Upper lobe of right lung (tissue), 1 donor: ENCODE measurements at regions not wholly inside any gene's neighbourhood (a gene's known extent, or its start where the extent isn't known, plus 50 kb on each side); places are given as distances from the start of the nearest gene placed in this dataset.

Experiments used
- ATAC-seq: fragments of 200-7000 bp; cut with Tn5 transposase; one replicate; pipeline ENCODE4 v1.9.1; 2020; ENCODE audit warnings: mild to moderate bottlenecking, moderate library complexity
- DNase-seq: peaks from one replicate; pipeline ENCODE4 v3.0.0-alpha.2; 2020
- H3K27ac ChIP-seq: fragments of 200-600 bp; one replicate; pipeline ENCODE4 v1.8.0; 2022
- H3K27me3 ChIP-seq: fragments of 200-600 bp; one replicate; pipeline ENCODE4 v1.8.0; 2022; ENCODE audit warnings: mild to moderate bottlenecking
- H3K36me3 ChIP-seq: fragments of 200-600 bp; one replicate; pipeline ENCODE4 v1.8.0; 2022
- H3K4me1 ChIP-seq: fragments of 200-600 bp; one replicate; pipeline ENCODE4 v1.8.0; 2022
- H3K4me3 ChIP-seq: fragments of 200-600 bp; one replicate; pipeline ENCODE4 v1.8.0; 2022; ENCODE audit warnings: mild to moderate bottlenecking
- H3K9me3 ChIP-seq: fragments of 200-600 bp; one replicate; pipeline ENCODE4 v1.8.0; 2022
- intact Hi-C: fragments of 100-400 bp; cut with DNase I; formaldehyde crosslinking; loops from one replicate; pipeline ENCODE4 v1.11.0; 2022
- TF ChIP-seq, protein P1 (sequence below): fragments of 200-600 bp; IDR thresholded peaks from one replicate; pipeline ENCODE4 v1.8.0; 2022; ENCODE audit warnings: antibody characterized with exemption
- donor health status: DM: no; HTN: yes; CAD: no; lungs with severe emphysema.

DNA sequence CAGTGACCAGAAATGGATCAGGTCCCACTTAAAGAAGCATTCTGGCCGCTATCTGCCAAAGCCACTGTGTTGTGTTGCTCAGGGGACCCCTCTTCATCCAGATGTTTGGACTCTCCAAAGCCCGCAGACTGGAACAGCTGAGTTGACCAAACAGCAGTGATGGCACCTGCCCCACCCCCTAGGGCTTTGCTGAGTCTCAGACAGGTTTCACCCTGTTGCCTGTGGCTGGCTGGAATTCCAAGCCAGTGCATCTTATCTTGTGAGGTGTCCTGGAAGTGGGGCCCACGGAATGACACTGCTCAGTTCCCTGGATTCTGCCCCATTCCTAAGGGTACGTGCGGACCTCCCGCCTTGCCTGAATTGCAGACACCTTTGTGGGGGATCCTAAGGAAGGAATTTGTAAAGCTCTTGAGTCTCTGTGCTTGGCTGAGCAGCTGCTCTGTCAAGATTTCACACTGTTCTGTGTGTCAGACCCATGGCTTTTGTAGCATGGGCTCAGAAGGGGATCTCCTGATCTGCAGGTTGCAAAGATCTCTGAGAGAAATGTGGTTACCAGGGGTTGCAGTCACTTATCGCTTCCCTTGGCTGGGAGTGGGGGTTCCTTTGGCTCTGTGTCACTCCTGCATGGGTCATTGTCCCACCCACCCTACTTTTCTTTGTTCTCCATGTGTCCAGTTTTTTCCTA lies 1707.9 kb upstream of the PCDH10 start:
- DNase-seq = no peak
- TF ChIP-seq, protein P1, sequence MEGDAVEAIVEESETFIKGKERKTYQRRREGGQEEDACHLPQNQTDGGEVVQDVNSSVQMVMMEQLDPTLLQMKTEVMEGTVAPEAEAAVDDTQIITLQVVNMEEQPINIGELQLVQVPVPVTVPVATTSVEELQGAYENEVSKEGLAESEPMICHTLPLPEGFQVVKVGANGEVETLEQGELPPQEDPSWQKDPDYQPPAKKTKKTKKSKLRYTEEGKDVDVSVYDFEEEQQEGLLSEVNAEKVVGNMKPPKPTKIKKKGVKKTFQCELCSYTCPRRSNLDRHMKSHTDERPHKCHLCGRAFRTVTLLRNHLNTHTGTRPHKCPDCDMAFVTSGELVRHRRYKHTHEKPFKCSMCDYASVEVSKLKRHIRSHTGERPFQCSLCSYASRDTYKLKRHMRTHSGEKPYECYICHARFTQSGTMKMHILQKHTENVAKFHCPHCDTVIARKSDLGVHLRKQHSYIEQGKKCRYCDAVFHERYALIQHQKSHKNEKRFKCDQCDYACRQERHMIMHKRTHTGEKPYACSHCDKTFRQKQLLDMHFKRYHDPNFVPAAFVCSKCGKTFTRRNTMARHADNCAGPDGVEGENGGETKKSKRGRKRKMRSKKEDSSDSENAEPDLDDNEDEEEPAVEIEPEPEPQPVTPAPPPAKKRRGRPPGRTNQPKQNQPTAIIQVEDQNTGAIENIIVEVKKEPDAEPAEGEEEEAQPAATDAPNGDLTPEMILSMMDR = no peak
- Histone ChIP-seq H3K27me3 (no peaks in the 10 kb centered on the region), H3K9me3 (no peaks in the 10 kb centered on the region), H3K4me3 (no peak overlapping the region), H3K27ac (no peak overlapping the region), H3K36me3 (no peaks in the 10 kb centered on the region), H3K4me1 (no peaks in the 10 kb centered on the region)
- intact Hi-C loops = no loop called here
- no peak for ATAC-seq

DNA sequence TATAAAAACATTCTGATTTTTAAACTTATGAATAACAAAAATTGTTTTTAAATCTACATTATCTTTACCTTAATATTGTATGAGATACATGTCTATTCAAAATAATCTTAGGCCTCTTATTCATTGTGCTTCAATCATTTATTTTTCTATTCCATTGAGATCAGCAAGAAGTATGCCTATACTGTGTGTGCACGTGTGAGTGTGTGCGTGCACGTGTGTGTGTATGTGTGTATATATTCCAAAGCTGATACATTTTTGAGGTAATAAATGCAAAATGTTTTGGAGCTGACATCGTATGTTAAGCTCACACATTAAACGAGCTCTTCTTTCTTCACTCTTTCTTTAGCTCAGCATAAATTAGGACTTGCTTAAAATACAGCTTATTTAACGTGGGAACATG lies 1701.2 kb upstream of the PCDH10 start:
- intact Hi-C loops = no loop called here
- DNase-seq (no peak), ATAC-seq (no peak)
- Histone ChIP-seq H3K4me3 (no peak overlapping the region), H3K27ac (no peak overlapping the region), H3K36me3 (no peaks in the 10 kb centered on the region), H3K9me3 (no peaks in the 10 kb centered on the region), H3K4me1 (no peaks in the 10 kb centered on the region), H3K27me3 (no peaks in the 10 kb centered on the region)
- TF ChIP-seq, protein P1 = no peak

DNA sequence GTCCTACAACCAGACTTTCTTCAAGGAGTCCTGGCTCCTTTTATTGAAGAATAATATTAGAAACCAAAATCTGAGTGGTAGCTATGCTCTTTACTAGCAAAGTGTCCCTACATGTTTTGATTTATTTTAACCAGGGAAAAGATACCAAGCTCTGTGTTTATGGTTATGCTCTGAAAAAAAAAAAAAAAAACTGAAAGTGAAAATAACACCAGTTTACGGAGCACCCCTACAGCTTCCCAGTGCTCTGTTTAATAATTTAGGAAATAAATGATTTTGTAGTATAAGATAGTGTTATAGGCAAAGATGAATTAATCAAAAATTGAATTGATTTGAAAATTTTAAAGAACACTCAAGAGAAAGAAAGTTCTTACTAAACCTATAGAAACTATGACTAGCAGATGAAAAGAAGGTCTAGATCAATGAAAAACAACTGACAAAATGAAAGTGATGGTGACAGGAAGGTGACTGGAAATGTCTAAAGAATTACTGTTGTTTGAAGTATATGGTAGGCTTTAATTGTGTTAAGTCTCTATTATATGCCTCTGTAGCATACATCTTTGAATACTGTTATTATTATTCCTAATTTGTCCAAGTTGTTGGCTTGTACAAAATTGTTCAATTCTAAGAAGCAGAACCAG lies 1698.4 kb upstream of the PCDH10 start:
- DNase-seq (no peak), ATAC-seq (no peak)
- no peaks in the 10 kb centered on the region for H3K36me3 ChIP-seq
- H3K27ac ChIP-seq = no peak overlapping the region
- H3K4me3 ChIP-seq = no peak overlapping the region
- TF ChIP-seq, protein P1 = no peak
- H3K27me3 ChIP-seq = no peaks in the 10 kb centered on the region
- no peaks in the 10 kb centered on the region for H3K9me3 ChIP-seq
- no peaks in the 10 kb centered on the region for H3K4me1 ChIP-seq
- intact Hi-C loops = no loop called here

DNA sequence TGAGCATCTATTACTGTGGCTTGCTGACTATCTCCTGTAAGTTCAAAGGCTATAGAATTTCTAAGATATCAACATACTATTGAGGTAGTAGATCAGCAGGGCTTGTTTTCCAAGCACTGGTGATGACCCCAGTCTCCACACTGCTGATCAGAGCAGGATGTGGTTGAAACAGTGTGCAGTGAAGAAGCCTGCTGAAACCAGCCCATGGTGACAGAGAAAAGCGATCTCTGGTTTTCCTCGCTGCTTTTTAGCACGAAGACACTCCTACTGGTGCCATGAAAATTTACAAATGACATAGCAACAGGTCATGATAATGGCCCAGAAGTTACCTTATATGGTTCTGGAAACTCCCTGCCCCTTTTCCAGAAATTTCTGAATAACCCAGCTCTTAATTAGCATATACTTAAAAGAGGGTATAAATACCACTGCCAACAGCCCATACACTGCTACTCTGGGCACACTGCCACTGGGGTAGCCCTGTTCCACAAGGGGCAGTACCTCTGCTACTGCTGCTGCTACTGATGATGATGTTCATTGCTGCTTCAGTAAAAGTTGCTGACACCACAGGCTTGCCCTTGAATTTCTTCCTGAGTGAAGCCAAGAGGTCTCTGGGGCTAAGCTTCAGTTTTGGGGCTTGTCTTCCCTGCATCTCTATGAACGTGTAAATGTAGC lies 1689.5 kb upstream of the PCDH10 start:
- H3K27ac ChIP-seq = no peak overlapping the region
- TF ChIP-seq, protein P1 = no peak
- no peaks in the 10 kb centered on the region for H3K4me1 ChIP-seq
- ATAC-seq (no peak), DNase-seq (no peak)
- H3K36me3 ChIP-seq = no peaks in the 10 kb centered on the region
- no peak overlapping the region for H3K4me3 ChIP-seq
- H3K27me3 ChIP-seq = no peaks in the 10 kb centered on the region
- intact Hi-C loops = no loop called here
- H3K9me3 ChIP-seq = no peaks in the 10 kb centered on the region

DNA sequence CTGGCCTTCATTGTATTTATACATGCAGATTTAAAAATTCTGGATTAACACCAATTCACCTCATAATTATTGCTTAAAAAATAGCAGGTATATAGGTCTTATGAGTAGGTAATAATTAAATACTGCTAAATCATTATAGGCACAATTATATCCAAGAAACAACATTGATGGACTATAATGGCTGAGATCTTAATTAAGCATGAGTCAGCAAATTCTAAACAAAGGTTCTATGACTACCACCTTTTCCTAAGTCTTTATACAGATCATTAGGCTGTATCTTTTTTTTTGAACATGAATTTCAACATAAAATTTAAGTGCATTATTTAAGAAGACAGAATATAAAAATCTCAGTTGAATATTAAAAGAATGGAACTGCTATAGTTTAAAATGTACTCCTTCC lies 1678.7 kb upstream of the PCDH10 start:
- H3K27me3 ChIP-seq = no peaks in the 10 kb centered on the region
- no peak for ATAC-seq
- TF ChIP-seq, protein P1 = no peak
- no peaks in the 10 kb centered on the region for H3K36me3 ChIP-seq
- H3K9me3 ChIP-seq = no peaks in the 10 kb centered on the region
- H3K4me3 ChIP-seq = no peak overlapping the region
- no peaks in the 10 kb centered on the region for H3K4me1 ChIP-seq
- intact Hi-C loops = no loop called here
- H3K27ac ChIP-seq = no peak overlapping the region
- DNase-seq = no peak
